ENCODE measurements at regions not wholly inside any gene's neighbourhood (a gene's known extent, or its start where the extent isn't known, plus 50 kb on each side); places are given as distances from the start of the nearest gene placed in this dataset.

- 100% methylated on average over 1 of the region's 3 CpGs for WGBS (ENCODE audit: insufficient coverage)
- no peaks in the 10 kb centered on the region for H3K36me3 Mint-ChIP-seq
- POLR2A ChIA-PET: interaction anchor here in 1 of 2 donors (0.7 kb wide), 1 partner anchor 141 kb away, joined by 3 read pairs; no protein-coding TSS in a partner anchor
These were observed 1730.3 kb upstream of the TENM3 start for GRCh38 chr4:180512801-180513475.

GRCh38 chr4:180518906-180519305 lies 1724.3 kb upstream of the TENM3 start:
- Mint-ChIP-seq H3K36me3 (no peaks in the 10 kb centered on the region), H3K4me3 (no peak overlapping the region), H3K9me3 (peaks cover 3 to 5% (median 4%) of the 10 kb centered on the region in 3 donors), H3K4me1 (no peaks in the 10 kb centered on the region), H3K27me3 (no peaks in the 10 kb centered on the region), H3K27ac (no peak overlapping the region)
- no peaks in the 10 kb centered on the region for H3K4me1 ChIP-seq (ENCODE audit: control insufficient read depth in 1 of 2, extremely low read depth in 1 of 2, insufficient read depth in 2 of 2, low read length in 2 of 2)
- no CpG with 5 or more reads among the region's 4 CpGs for WGBS (ENCODE audit: insufficient coverage)
- ChIA-PET CTCF (no interaction called here), POLR2A (no interaction called here)
- ATAC-seq (replicated peaks in 1 of 4) (no peak), DNase-seq (no peak)
- no peaks in the 10 kb centered on the region for H3K9me3 ChIP-seq
- no peaks in the 10 kb centered on the region for H3K36me3 ChIP-seq (ENCODE audit: control insufficient read depth in 2 of 2, extremely low read depth in 1 of 2, insufficient read depth in 1 of 2, low read length in 1 of 2)
- no peak overlapping the region for H3K27ac ChIP-seq (ENCODE audit: low read length)
- H3K4me3 ChIP-seq (ENCODE audit: control insufficient read depth in 1 of 2, extremely low read depth in 1 of 2, low read length in 1 of 2): no peak overlapping the region
- no peaks in the 10 kb centered on the region for H3K27me3 ChIP-seq (replicated peaks in 1 of 2; ENCODE audit: control insufficient read depth in 2 of 2, extremely low read depth in 1 of 2, insufficient read depth in 2 of 2, low read length in 1 of 2)

More at GRCh38 chr4:180512801-180513475, 1730.3 kb upstream of the TENM3 start:
- no peak overlapping the region for H3K4me3 Mint-ChIP-seq
- no peak overlapping the region for H3K27ac ChIP-seq (ENCODE audit: low read length)
- H3K27me3 Mint-ChIP-seq: no peaks in the 10 kb centered on the region
- no peaks in the 10 kb centered on the region for H3K4me1 Mint-ChIP-seq
- no peak overlapping the region for H3K27ac Mint-ChIP-seq
- H3K9me3 Mint-ChIP-seq: peaks cover 2 to 10% (median 5%) of the 10 kb centered on the region in 3 donors
- CTCF ChIA-PET: no interaction called here
- no peaks in the 10 kb centered on the region for H3K36me3 ChIP-seq (ENCODE audit: control insufficient read depth in 2 of 2, extremely low read depth in 1 of 2, insufficient read depth in 1 of 2, low read length in 1 of 2)
- H3K27me3 ChIP-seq (replicated peaks in 1 of 2; ENCODE audit: control insufficient read depth in 2 of 2, extremely low read depth in 1 of 2, insufficient read depth in 2 of 2, low read length in 1 of 2): no peaks in the 10 kb centered on the region
- no peak for ATAC-seq (replicated peaks in 1 of 4)
- no peaks in the 10 kb centered on the region for H3K4me1 ChIP-seq (ENCODE audit: control insufficient read depth in 1 of 2, extremely low read depth in 1 of 2, insufficient read depth in 2 of 2, low read length in 2 of 2)
- DNase-seq: no peak
- no peak overlapping the region for H3K4me3 ChIP-seq (ENCODE audit: control insufficient read depth in 1 of 2, extremely low read depth in 1 of 2, low read length in 1 of 2)
- no peaks in the 10 kb centered on the region for H3K9me3 ChIP-seq

- DNase-seq (no peak), ATAC-seq (replicated peaks in 1 of 4) (no peak)
- H3K27ac ChIP-seq (ENCODE audit: low read length): no peak overlapping the region
- no peaks in the 10 kb centered on the region for H3K36me3 Mint-ChIP-seq
- peaks cover 2 to 4% (median 3%) of the 10 kb centered on the region in 3 donors for H3K9me3 Mint-ChIP-seq
- no peak overlapping the region for H3K27ac Mint-ChIP-seq
- POLR2A ChIA-PET: no interaction called here
- 75% methylated on average over 2 of the region's 5 CpGs for WGBS (ENCODE audit: insufficient coverage)
- no peak overlapping the region for H3K4me3 ChIP-seq (ENCODE audit: control insufficient read depth in 1 of 2, extremely low read depth in 1 of 2, low read length in 1 of 2)
- H3K4me1 ChIP-seq (ENCODE audit: control insufficient read depth in 1 of 2, extremely low read depth in 1 of 2, insufficient read depth in 2 of 2, low read length in 2 of 2): no peaks in the 10 kb centered on the region
- no peaks in the 10 kb centered on the region for H3K27me3 ChIP-seq (replicated peaks in 1 of 2; ENCODE audit: control insufficient read depth in 2 of 2, extremely low read depth in 1 of 2, insufficient read depth in 2 of 2, low read length in 1 of 2)
- H3K27me3 Mint-ChIP-seq: no peaks in the 10 kb centered on the region
- H3K4me3 Mint-ChIP-seq: no peak overlapping the region
- CTCF ChIA-PET: no interaction called here
- no peaks in the 10 kb centered on the region for H3K36me3 ChIP-seq (ENCODE audit: control insufficient read depth in 2 of 2, extremely low read depth in 1 of 2, insufficient read depth in 1 of 2, low read length in 1 of 2)
- H3K9me3 ChIP-seq: no peaks in the 10 kb centered on the region
- H3K4me1 Mint-ChIP-seq: no peaks in the 10 kb centered on the region
These were observed 1722.0 kb upstream of the TENM3 start for GRCh38 chr4:180521181-180521580.

- H3K36me3 Mint-ChIP-seq: no peaks in the 10 kb centered on the region
- H3K27ac ChIP-seq (ENCODE audit: low read length): no peak overlapping the region
- no peak overlapping the region for H3K4me3 Mint-ChIP-seq
- WGBS (ENCODE audit: insufficient coverage): no CpG with 5 or more reads among the region's 4 CpGs
- peaks cover 0 to 4% (median 0%) of the 10 kb centered on the region in 3 donors for H3K9me3 Mint-ChIP-seq
- H3K4me3 ChIP-seq (ENCODE audit: control insufficient read depth in 1 of 2, extremely low read depth in 1 of 2, low read length in 1 of 2): no peak overlapping the region
- CTCF ChIA-PET: no interaction called here
- POLR2A ChIA-PET: no interaction called here
- DNase-seq: no peak
- no peak for ATAC-seq (replicated peaks in 1 of 4)
- no peaks in the 10 kb centered on the region for H3K27me3 ChIP-seq (replicated peaks in 1 of 2; ENCODE audit: control insufficient read depth in 2 of 2, extremely low read depth in 1 of 2, insufficient read depth in 2 of 2, low read length in 1 of 2)
- H3K9me3 ChIP-seq: no peaks in the 10 kb centered on the region
- no peaks in the 10 kb centered on the region for H3K36me3 ChIP-seq (ENCODE audit: control insufficient read depth in 2 of 2, extremely low read depth in 1 of 2, insufficient read depth in 1 of 2, low read length in 1 of 2)
- no peaks in the 10 kb centered on the region for H3K27me3 Mint-ChIP-seq
- no peaks in the 10 kb centered on the region for H3K4me1 ChIP-seq (ENCODE audit: control insufficient read depth in 1 of 2, extremely low read depth in 1 of 2, insufficient read depth in 2 of 2, low read length in 2 of 2)
- H3K4me1 Mint-ChIP-seq: no peaks in the 10 kb centered on the region
- no peak overlapping the region for H3K27ac Mint-ChIP-seq
These were observed 1717.6 kb upstream of the TENM3 start for GRCh38 chr4:180525523-180526077.

GRCh38 chr4:180528003-180528402 lies 1715.2 kb upstream of the TENM3 start:
- Mint-ChIP-seq H3K4me1 (no peaks in the 10 kb centered on the region), H3K27me3 (no peaks in the 10 kb centered on the region), H3K36me3 (no peaks in the 10 kb centered on the region), H3K4me3 (no peak overlapping the region), H3K27ac (no peak overlapping the region), H3K9me3 (peaks cover 0 to 6% (median 6%) of the 10 kb centered on the region in 3 donors)
- ATAC-seq (replicated peaks in 1 of 4): no peak
- Histone ChIP-seq H3K36me3 (ENCODE audit: control insufficient read depth in 2 of 2, extremely low read depth in 1 of 2, insufficient read depth in 1 of 2, low read length in 1 of 2) (no peaks in the 10 kb centered on the region), H3K4me3 (ENCODE audit: control insufficient read depth in 1 of 2, extremely low read depth in 1 of 2, low read length in 1 of 2) (no peak overlapping the region), H3K4me1 (ENCODE audit: control insufficient read depth in 1 of 2, extremely low read depth in 1 of 2, insufficient read depth in 2 of 2, low read length in 2 of 2) (no peaks in the 10 kb centered on the region), H3K9me3 (no peaks in the 10 kb centered on the region), H3K27ac (ENCODE audit: low read length) (no peak overlapping the region), H3K27me3 (replicated peaks in 1 of 2; ENCODE audit: control insufficient read depth in 2 of 2, extremely low read depth in 1 of 2, insufficient read depth in 2 of 2, low read length in 1 of 2) (no peaks in the 10 kb centered on the region)
- WGBS (ENCODE audit: insufficient coverage): 95% methylated on average over 7 of the region's 9 CpGs
- DNase-seq: no peak
- ChIA-PET CTCF (no interaction called here), POLR2A (no interaction called here)

- H3K36me3 Mint-ChIP-seq: no peaks in the 10 kb centered on the region
- ChIA-PET POLR2A (no interaction called here), CTCF (no interaction called here)
- Histone ChIP-seq H3K9me3 (no peaks in the 10 kb centered on the region), H3K4me1 (ENCODE audit: control insufficient read depth in 1 of 2, extremely low read depth in 1 of 2, insufficient read depth in 2 of 2, low read length in 2 of 2) (no peaks in the 10 kb centered on the region), H3K27ac (ENCODE audit: low read length) (no peak overlapping the region), H3K36me3 (ENCODE audit: control insufficient read depth in 2 of 2, extremely low read depth in 1 of 2, insufficient read depth in 1 of 2, low read length in 1 of 2) (no peaks in the 10 kb centered on the region), H3K4me3 (ENCODE audit: control insufficient read depth in 1 of 2, extremely low read depth in 1 of 2, low read length in 1 of 2) (no peak overlapping the region), H3K27me3 (replicated peaks in 1 of 2; ENCODE audit: control insufficient read depth in 2 of 2, extremely low read depth in 1 of 2, insufficient read depth in 2 of 2, low read length in 1 of 2) (no peaks in the 10 kb centered on the region)
- H3K9me3 Mint-ChIP-seq: peaks cover 0 to 6% (median 4%) of the 10 kb centered on the region in 3 donors
- ATAC-seq (replicated peaks in 1 of 4) (no peak), DNase-seq (no peak)
- H3K4me3 Mint-ChIP-seq: no peak overlapping the region
- H3K4me1 Mint-ChIP-seq: no peaks in the 10 kb centered on the region
- no peak overlapping the region for H3K27ac Mint-ChIP-seq
- H3K27me3 Mint-ChIP-seq: no peaks in the 10 kb centered on the region
These were observed 1712.4 kb upstream of the TENM3 start for GRCh38 chr4:180530787-180531186.
